ENCODE measurements at regions not wholly inside any gene's neighbourhood (a gene's known extent, or its start where the extent isn't known, plus 50 kb on each side); places are given as distances from the start of the nearest gene placed in this dataset.

DNA sequence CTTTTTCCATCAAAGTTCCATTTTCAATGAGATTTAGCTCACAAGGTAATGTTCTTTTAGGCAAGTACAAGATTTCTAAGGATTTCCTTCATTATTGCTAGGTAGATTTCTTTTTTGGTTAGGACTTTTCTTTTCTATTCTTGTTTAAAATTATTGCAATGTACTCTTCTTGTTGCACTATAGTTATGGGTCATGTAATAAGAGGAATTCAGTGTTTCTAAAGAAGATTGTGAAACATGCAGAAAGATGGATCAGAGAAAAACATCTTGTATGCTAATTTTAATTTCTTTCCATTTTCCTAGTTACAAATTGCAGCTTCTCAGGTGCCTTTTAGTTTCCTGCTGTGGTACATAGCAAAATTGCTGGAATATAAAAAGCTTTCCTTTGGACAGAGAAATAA lies 56.1 kb downstream of the BTG1 start:
- no peaks in the 10 kb centered on the region for H4K20me1 ChIP-seq (ENCODE audit: low read depth, low read length)
- H3K9me2 ChIP-seq (replicated peaks; ENCODE audit: insufficient read depth, low read length), result no peaks in the 10 kb centered on the region
- H3K9me3 ChIP-seq (ENCODE audit: insufficient read depth, low read length), result no peaks in the 10 kb centered on the region
- H3K79me2 ChIP-seq (ENCODE audit: insufficient read depth, low read length), result no peaks in the 10 kb centered on the region
- no peaks in the 10 kb centered on the region for H3F3A ChIP-seq (ENCODE audit: insufficient read depth)
- no peaks in the 10 kb centered on the region for H3K27me3 ChIP-seq (ENCODE audit: low read length)
- H3K27ac ChIP-seq (ENCODE audit: low read depth, low read length), result no peak overlapping the region
- H3K4me2 ChIP-seq (ENCODE audit: low read depth, low read length, poor library complexity, severe bottlenecking), result no peak overlapping the region
- TF ChIP-seq, protein P1, sequence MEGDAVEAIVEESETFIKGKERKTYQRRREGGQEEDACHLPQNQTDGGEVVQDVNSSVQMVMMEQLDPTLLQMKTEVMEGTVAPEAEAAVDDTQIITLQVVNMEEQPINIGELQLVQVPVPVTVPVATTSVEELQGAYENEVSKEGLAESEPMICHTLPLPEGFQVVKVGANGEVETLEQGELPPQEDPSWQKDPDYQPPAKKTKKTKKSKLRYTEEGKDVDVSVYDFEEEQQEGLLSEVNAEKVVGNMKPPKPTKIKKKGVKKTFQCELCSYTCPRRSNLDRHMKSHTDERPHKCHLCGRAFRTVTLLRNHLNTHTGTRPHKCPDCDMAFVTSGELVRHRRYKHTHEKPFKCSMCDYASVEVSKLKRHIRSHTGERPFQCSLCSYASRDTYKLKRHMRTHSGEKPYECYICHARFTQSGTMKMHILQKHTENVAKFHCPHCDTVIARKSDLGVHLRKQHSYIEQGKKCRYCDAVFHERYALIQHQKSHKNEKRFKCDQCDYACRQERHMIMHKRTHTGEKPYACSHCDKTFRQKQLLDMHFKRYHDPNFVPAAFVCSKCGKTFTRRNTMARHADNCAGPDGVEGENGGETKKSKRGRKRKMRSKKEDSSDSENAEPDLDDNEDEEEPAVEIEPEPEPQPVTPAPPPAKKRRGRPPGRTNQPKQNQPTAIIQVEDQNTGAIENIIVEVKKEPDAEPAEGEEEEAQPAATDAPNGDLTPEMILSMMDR (IDR thresholded peaks at IDR 0.05; ENCODE audit: insufficient read depth, low read length, poor library complexity, severe bottlenecking), result no peak
- H2AFZ ChIP-seq (ENCODE audit: low read depth, low read length, severe bottlenecking), result no peak overlapping the region
- H3K4me3 ChIP-seq (ENCODE audit: insufficient read depth, low read length, poor library complexity, severe bottlenecking), result no peak overlapping the region
- no peaks in the 10 kb centered on the region for H3K36me3 ChIP-seq (ENCODE audit: low read length)
- H3K9ac ChIP-seq (ENCODE audit: low read length), result no peak overlapping the region

GRCh38 chr12:92088805-92089204 lies 56.8 kb downstream of the BTG1 start:
- no peaks in the 10 kb centered on the region for H3K9me3 ChIP-seq (ENCODE audit: insufficient read depth, low read length)
- H3K4me3 ChIP-seq (ENCODE audit: insufficient read depth, low read length, poor library complexity, severe bottlenecking), result no peak overlapping the region
- H3K27ac ChIP-seq (ENCODE audit: low read depth, low read length), result no peak overlapping the region
- no peak overlapping the region for H3K9ac ChIP-seq (ENCODE audit: low read length)
- no peaks in the 10 kb centered on the region for H4K20me1 ChIP-seq (ENCODE audit: low read depth, low read length)
- no peaks in the 10 kb centered on the region for H3K9me2 ChIP-seq (replicated peaks; ENCODE audit: insufficient read depth, low read length)
- no peaks in the 10 kb centered on the region for H3F3A ChIP-seq (ENCODE audit: insufficient read depth)
- no peaks in the 10 kb centered on the region for H3K27me3 ChIP-seq (ENCODE audit: low read length)
- no peaks in the 10 kb centered on the region for H3K79me2 ChIP-seq (ENCODE audit: insufficient read depth, low read length)
- H3K4me2 ChIP-seq (ENCODE audit: low read depth, low read length, poor library complexity, severe bottlenecking), result no peak overlapping the region
- no peak overlapping the region for H2AFZ ChIP-seq (ENCODE audit: low read depth, low read length, severe bottlenecking)
- TF ChIP-seq, protein P1 (IDR thresholded peaks at IDR 0.05; ENCODE audit: insufficient read depth, low read length, poor library complexity, severe bottlenecking), result no peak
- no peak for TF ChIP-seq EZH2phosphoT487 (conservative IDR thresholded peaks at IDR 0.05; ENCODE audit: low read length)
- H3K36me3 ChIP-seq (ENCODE audit: low read length), result no peaks in the 10 kb centered on the region

DNA sequence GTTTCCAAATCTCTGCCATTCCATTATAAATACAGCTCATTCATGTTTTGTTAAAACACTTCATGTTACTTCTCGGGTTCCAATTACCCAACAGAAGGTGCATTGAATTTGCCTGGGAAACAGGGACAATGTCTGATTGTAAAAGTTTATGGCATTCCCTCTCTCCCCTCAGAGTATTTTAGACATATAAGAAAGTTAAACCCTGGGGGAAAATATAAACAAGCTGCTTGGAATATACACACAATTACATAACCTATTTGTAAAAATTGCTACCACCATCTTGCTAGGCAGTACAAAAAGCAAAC lies 60.0 kb downstream of the BTG1 start:
- Histone ChIP-seq H3K4me2 (ENCODE audit: low read depth, low read length, poor library complexity, severe bottlenecking) (no peak overlapping the region), H3K9ac (ENCODE audit: low read length) (no peak overlapping the region), H3K27ac (ENCODE audit: low read depth, low read length) (no peak overlapping the region), H4K20me1 (ENCODE audit: low read depth, low read length) (no peaks in the 10 kb centered on the region), H3K27me3 (ENCODE audit: low read length) (no peaks in the 10 kb centered on the region), H3K4me3 (ENCODE audit: insufficient read depth, low read length, poor library complexity, severe bottlenecking) (no peak overlapping the region), H3K79me2 (ENCODE audit: insufficient read depth, low read length) (no peaks in the 10 kb centered on the region), H3K36me3 (ENCODE audit: low read length) (no peaks in the 10 kb centered on the region), H2AFZ (ENCODE audit: low read depth, low read length, severe bottlenecking) (no peak overlapping the region), H3K9me3 (ENCODE audit: insufficient read depth, low read length) (no peaks in the 10 kb centered on the region), H3K9me2 (replicated peaks; ENCODE audit: insufficient read depth, low read length) (no peaks in the 10 kb centered on the region), H3F3A (ENCODE audit: insufficient read depth) (no peaks in the 10 kb centered on the region)
- no peak for TF ChIP-seq EZH2phosphoT487 (conservative IDR thresholded peaks at IDR 0.05; ENCODE audit: low read length)
- TF ChIP-seq, protein P1 (IDR thresholded peaks at IDR 0.05; ENCODE audit: insufficient read depth, low read length, poor library complexity, severe bottlenecking), result no peak

Measured in SU-DHL-6 (cell line).